DMS53 treated with DMSO at 0.1 percent for 48 hours (cell line): ENCODE measurements at regions not wholly inside any gene's neighbourhood (a gene's known extent, or its start where the extent isn't known, plus 50 kb on each side); places are given as distances from the start of the nearest gene placed in this dataset.

ENCODE experiments used
- DNase-seq: peaks from one replicate; lab custom pipeline; 2025; ENCODE audit not compliant: unreplicated experiment; lab: John Stamatoyannopoulos, UW

DNA sequence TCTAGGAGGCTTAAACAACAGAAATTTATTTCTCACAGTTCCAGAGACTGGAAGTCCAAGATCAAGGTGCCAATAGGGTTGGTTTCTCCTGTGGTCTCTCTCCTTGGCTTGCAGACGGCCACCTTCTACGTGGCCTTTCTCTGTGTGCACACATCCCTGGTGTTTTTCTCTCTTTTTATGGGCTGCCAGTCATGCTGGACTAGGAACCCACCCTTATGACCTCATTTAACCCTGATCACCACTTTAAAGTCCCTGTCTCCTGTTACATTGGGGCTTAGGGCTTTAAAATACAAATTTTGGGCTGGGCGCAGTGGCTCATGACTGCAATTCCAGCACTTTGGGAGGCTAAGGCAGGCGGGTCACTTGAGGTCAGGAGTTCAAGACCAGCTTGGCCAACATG lies 157.1 kb downstream of the TLE1 start:
- DNase-seq = no peak

DNA sequence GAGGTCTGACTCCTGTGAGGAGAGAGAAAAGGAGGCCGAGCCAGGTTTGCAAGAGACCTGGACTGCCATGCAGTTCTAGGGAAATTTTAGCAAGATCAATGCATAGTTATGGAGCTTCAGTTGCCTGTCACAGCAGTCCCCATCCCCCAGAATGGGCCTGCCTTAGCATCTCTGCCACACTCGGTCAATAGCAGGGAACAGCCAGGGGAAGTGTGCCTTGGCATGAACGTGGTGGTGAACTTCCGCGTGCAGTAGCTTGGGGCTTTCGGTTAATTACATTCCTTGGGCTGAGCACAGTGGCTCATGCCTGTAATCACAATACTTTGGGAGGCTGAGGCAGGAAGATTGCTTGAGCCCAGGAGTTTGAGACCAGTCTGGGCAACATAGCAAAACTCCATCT lies 157.8 kb downstream of the TLE1 start:
- DNase-seq = no peak

DNA sequence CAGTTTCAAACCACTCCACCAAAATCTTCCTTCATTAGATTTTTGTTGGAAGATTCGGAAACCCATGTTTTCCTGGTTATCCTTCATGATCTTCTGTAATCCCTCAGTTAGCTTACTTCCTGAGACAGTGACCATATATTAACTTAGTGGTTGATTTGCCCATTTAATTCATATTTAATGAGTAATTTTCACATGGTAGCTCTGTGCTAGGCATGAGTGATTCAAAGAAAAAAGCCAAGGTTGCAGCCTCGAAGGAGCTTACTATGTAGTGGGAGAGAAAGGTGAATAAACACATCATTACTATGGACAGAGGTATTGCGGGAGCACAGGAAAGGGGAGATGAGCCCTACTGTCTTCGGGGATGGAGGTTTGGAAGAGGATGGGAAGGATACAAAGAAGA lies 158.5 kb downstream of the TLE1 start:
- no peak for DNase-seq

GRCh38 chr9:81530310-81530810 lies 159.0 kb downstream of the TLE1 start:
- no peak for DNase-seq

DNA sequence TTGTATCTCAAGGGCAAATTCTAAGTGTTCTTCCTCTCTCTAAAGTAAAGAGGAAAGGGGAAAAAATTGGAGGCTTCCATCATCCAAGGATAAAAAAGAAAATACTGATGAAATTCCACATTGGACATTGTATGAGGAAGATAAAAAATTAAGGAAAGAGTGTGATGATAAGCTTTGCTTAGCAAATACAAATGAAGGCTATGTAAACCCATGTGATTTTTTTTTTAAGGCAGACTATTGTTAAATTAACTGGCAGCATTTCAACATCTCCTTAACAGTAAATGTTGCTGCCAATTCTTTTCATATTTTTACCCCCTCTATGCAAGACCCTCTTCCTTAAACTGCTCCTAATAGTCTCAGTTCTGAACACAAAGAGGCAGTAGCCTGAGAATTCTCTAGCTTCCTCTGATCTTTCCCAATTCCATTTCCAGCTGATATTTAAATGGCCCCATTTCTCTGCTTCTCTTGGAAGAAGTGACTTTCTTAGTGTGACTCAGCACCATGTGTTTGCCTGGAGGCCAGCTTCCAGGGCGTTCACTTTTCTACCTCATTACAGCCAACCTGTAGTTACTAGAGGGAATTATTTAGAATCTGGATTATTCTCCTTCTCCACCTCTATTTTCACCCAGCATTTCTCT lies 159.7 kb downstream of the TLE1 start:
- no peak for DNase-seq

- no peak for DNase-seq
Observed at GRCh38 chr9:81526587-81526986, 162.8 kb downstream of the TLE1 start.

DNA sequence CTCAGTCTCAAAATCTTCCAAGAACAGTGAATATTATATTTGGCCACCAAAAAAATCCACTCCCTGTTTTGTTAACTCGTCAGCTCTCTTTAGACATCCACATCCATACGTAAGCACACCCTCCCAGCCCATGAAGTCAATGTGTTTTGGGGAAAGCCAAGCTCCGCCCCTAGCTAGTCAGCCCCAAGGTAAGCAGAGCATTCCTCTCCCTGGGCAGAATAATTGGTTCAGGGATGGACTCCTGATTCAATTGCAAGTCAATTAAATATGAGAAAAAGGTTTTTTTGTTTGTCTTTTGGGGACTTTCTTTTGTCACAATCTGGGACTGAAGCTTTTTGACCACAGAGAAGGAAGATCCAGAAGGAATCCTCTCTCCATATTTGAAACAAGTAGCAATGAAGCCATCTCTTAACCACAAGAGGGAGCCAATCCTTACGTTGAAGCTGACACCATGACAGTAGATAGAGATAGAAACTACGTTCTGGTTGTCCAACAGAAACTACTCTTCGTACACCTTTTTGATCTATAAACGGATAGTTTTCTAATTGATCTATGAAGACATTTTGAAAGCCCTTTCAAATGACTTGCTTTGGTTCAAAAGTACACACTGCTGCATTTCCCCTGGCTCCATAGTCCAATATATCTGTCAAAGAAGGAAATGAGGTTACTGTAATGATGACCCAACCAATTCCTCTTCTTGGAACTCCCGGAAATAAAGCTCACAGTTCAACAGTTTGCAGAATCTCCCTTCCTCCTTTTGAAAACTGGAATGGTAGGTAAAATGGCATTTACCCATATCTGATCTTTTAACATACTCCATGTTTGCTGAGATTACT lies 166.4 kb downstream of the TLE1 start:
- peak; percentile 67 for DNase-seq

DNA sequence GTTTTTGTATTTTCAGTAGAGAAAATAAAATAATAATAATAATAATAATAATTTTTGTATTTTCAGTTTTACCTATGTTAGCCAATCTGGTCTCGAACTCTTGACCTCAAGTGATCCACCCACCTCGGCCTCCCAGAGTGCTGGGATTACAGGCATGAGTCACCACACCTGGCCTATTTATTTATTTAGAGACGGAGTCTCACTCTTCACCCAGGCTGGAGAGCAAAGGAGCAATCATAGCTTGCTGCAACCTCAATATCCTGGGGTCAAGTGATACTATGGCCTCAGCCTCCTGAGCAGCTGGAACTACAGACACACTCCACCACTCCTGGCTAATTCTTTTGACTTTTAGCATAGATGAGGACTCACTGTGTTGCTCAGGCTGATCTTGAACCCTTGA lies 167.5 kb downstream of the TLE1 start:
- peak; percentile 58 for DNase-seq

DNA sequence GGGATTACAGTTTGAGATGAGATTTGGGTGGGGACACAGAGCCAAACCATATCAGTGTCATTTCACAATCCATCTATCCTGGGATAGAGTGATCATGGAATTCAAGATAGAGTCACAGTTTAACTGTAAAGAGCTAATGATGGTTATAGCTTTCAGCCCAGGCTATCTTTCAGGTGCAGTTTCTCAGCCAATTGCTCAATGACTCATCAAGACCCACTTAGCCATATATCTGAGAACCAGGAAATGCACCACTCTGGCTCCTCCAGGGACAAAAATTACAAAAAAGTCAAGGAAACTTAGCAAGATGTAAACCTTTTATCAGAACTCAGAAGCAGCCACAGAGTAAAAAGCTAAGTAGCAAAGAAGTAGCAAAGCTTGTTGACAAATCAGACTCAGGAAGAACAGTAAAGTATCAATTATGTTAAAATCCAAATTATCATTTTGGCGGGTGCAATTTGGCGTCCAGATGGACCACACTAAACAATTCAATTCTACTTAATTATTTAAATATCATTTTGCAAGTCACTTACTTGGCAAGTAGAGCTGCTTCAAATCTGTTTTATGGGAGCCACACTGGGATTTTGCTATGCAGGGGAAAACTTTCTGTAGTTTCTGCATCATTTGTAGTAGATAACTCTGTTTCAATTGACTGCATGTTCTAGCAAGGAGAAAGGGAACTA lies 169.4 kb downstream of the TLE1 start:
- no peak for DNase-seq

DNA sequence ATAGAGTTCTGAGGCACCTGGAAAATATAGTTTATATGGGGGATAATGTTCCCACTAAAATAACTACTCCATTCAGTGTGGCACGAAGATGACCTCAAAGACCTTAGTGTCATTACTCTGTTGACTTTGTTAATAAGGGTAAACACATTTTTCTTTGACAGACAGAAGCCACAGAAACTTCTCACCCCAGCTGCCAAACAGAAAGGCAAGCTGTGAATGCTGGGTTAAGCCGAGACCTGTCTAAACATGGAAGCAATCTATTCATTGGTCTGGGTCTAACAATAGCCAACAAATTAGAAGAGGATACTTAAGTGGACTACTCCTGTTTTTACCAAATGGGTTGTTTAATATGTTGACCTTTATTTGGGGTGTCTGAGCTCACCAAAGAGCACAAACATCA lies 171.4 kb downstream of the TLE1 start:
- DNase-seq = peak; percentile 36

DNA sequence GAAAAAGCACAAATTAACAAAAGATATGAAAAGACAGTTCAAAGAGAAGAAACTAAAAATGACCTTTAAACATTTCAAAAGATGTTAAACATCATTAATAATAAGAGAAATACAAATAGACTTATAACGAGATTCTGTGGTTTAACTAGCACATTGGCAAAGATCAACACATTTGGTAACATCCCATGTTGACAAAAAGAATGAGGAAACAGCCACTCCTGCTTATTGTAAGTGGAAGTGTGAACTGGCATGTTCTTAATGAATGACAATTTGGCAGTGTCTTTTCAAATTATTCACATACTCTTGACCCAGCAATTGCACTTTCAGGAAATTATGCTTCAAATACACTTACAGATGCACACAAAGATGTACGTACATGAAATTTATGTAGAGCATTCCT lies 176.3 kb downstream of the TLE1 start:
- DNase-seq = no peak

DNA sequence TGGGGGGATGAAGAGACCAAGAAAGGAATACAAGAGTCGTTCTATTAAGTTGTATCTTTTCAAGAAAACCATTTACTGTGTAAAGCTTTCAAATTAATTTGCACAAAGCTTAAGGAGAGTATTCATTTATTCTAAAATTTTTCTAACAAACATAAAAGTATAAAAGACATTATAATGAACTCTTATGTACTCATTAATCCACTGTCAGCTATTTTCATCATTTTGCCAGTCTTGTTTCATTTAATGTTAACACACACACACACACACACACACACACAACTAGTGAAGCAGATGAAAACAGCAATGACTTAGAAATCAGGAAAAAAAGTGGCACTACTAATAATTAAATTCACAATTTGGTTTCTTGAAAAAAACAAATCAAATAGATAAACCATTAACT lies 176.7 kb downstream of the TLE1 start:
- DNase-seq = no peak

- DNase-seq = no peak
Observed at GRCh38 chr9:81508476-81508875, 180.9 kb downstream of the TLE1 start.

GRCh38 chr9:81506941-81507864 lies 182.1 kb downstream of the TLE1 start:
- DNase-seq = no peak

DNA sequence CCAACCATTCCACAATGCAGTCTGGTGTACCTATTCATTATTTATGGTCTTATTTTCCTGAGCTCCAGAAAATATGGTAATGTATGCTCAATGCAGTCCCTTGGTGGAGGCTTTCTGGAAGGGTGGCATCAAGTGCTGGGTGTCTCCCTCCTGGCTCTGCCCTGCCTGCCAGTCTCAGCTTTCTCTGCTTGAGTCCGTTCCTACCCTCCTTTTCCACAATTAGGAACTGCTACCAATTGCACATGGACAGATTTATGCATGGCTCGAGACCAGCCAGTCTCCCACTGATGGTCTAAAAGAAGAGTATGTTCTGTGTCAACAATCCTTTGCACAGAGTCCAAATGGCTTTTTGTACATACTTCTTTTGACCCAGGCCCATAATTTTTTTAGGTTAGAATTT lies 189.8 kb downstream of the TLE1 start:
- DNase-seq = no peak

DNA sequence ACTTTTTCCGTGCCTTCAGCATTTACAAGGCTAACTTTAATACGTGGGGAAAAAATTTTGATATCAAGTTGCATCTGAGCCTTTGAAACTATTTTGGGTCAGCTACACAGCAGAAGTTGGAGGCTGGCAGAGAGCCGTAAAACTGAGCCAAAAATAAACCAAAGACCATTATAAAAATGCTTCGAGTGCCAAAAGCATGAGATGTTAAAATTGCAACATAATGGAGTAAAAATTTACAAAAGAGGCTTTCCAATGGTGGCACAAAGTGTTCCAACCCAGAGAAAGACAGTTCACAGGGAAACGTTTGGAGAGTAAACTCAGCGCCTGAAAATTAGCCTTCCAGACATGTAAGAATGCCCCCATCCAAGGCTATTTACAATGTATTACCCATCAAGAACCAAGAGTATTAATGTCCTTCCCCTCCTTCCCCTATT lies 190.3 kb downstream of the TLE1 start:
- no peak for DNase-seq

GRCh38 chr9:81498576-81498975 lies 190.8 kb downstream of the TLE1 start:
- no peak for DNase-seq

DNA sequence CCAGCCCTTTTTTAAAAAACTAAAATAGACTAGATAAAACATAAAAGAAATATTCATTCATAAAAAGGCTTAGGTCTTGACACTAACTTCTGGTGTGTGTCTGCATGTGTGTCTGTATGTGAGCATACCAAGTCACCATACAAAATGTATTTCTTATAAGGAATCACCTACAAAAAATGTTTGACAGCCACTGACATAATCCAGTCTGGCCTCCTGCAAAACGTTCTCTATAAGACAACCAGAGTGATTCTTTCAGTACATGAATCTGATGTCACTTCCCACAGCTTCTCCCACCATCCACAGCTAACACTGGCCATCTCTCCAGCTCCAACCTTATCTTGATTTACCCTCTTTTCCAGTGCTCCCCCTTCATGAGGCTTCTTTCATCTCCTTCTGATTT lies 192.3 kb downstream of the TLE1 start:
- no peak for DNase-seq

GRCh38 chr9:81492710-81493447 lies 196.5 kb downstream of the TLE1 start:
- peak; percentile 86 for DNase-seq
